GM18505 (cell line): ENCODE measurements at regions not wholly inside any gene's neighbourhood (a gene's known extent, or its start where the extent isn't known, plus 50 kb on each side); places are given as distances from the start of the nearest gene placed in this dataset.

Experiments used
- ATAC-seq: cut with Tn5 transposase; IDR thresholded peaks from one replicate; pipeline ENCODE4 v1.9.1; 2021; ENCODE audit not compliant: unreplicated experiment
- POLR2A ChIP-seq: IDR thresholded peaks from 4 replicates; pipeline ENCODE4 v1.6.1; 2011; ENCODE audit warnings: borderline replicate concordance; ENCODE audit not compliant: insufficient read depth, insufficient read length; ENCODE audit errors: extremely low read depth

DNA sequence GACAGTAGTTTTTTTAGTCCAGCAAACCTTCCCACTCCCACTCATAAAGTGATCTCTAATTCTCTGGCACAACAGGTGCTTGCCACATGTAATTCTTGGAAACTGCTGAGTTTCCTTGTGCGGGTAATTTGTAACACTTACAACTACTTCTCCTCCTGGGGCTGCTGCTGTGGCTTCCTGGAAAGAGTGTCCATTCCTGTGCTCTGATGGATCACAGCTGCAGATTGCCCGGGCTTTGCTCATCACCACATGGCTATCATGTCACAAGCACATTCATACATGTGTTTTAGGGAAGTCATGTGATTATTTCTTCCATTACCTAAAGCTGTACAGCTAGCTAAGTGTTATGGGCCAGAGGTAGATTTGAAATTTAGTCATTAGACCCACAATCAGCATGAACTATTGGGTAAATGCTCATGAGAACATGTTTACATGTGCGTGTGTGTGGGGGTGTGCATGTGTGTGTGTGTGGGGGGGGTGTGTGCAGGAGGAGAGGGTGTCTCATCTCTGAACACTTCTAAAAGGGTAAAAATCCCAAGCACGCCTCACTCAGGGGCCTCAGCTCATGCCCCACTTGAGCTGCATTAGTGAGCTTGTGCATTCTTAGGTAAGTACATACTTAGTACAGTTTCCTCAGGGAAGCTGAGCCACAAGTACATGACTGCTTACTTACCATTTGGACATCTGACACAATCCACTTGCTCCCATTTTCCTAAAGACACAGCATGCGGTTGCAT is 118.1 kb upstream of the CCDC112 start:
- no peak for TF ChIP-seq POLR2A
- no peak for ATAC-seq

DNA sequence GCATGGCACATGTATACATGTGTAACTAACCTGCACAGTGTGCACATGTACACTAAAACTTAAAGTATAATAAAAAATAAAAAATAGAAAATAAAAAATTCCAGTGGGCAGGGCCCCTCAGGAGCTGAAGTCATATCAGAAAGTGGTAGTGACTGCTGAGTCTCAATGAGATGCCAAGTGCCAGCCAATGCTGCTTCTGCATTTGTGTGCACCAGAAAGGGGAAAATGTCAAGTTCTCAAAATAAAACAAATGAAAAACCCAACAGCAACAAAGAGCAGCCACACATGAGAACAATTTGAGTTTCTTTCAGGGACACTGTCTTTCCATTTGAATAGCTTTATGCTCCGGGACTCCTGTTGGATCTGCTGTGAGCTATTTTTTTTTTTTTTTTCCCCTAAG is 117.2 kb upstream of the CCDC112 start:
- no peak for TF ChIP-seq POLR2A
- ATAC-seq, result no peak

DNA sequence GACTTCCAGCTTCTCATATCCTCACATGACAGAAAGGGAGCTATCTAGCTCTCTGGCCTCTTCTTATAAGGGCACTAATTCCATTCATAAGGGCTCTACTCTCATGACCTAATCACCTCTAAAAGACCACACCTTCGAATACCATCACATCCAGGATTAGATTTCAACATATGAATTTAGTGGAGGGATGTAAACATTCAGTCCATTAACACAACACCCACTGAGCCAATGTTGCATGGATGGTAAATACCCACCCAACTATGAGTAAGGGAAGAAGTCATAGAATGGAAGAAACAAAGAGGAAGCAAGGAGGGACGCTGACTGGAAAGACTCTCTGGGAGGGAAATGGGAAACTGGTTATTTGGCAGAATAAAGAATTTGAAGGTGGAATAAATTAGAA is 112.6 kb upstream of the CCDC112 start:
- no peak for TF ChIP-seq POLR2A

DNA sequence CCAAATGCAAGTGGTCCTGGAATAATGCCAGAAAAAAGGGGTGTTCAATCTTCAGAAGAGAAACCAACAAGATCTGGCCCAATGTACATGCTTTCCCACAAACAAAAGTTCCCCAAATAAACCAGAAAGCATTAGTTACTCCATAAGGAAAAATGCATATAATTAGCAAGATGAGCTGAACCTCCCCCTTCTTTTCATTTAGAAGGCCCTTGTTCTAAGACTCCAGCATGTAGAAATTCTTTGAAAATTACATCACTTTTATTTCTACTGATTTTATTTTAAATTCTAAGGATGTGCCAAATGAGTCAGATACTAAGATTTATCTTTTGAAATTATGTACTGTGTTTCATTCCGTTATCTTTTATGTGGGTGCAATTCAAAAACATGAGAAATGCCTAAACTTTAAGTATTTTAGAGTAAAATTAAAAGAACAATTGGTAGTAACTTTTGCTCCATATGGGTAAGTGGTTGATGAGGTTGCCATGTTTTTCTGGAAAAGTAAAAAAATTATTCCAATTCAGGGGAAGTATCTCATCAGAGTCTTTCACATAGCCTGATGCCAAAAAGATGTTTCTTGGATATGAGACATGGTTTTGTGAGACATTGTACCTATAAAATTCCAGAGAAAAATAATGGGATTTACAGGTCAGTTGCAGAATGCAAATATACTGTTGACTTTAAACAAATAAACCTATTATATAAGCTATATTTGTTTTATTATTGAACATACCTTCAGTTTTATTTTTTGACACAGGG is 106.5 kb upstream of the CCDC112 start:
- ATAC-seq, result no peak
- TF ChIP-seq POLR2A, result no peak

More for the DNA sequence above, 112.6 kb upstream of the CCDC112 start:
- no peak for ATAC-seq

DNA sequence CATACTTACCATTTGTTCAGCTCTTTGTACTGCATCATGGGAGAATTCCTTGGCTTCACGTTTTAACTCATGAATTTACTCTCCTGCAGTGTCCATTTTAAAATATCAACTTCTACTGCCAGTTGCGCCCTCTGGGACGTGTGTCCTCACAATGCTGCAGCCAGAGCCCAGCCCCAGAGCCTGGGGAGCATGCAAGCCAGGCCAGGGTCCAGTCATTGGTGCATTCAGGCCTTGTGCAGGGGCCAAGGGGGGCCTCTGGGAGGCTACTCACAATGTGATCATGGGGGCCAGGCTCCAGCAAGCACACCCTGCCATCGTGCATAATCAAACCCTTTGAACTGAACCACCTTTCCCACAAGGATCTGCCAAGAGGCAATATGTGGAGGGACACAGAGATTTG is 105.6 kb upstream of the CCDC112 start:
- no peak for ATAC-seq
- TF ChIP-seq POLR2A, result no peak

DNA sequence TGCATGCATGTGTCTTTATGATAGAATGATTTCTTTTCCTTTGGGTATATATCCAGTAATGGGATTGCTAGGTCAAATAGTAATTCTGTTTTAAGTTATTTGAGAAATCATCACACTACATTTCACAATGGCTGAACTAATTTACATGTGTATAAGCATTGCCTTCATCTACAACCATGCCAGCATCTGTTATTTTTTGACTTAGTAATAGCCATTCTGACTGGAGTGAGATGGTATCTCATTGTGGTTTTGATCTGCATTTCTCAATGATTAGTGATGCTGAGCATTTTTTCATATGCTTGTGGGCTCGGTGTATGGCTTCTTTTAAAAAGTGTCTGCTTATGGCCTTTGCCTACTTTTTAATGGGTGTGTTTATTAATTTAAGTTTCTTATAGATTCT is 102.3 kb upstream of the CCDC112 start:
- TF ChIP-seq POLR2A, result no peak
- no peak for ATAC-seq

DNA sequence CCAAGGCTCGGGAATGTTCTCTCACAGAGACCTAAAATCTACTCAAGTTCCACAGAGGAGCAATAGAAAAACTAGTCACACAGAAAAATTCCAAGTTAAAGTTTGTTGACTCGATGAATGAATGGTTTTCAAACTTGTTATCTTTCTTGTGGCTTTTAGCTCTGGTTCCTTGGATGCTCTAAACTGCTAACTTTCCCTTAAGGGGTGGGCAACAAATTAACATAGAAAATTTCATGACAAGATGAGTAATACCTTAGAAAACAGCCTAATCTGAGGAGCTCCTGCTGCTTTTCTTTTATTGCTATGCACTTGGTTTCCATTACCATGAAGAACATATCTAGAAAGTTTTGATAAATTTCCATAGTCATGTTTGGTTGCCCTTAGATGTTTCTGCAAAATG is 100.2 kb upstream of the CCDC112 start:
- no peak for TF ChIP-seq POLR2A
- ATAC-seq, result no peak

DNA sequence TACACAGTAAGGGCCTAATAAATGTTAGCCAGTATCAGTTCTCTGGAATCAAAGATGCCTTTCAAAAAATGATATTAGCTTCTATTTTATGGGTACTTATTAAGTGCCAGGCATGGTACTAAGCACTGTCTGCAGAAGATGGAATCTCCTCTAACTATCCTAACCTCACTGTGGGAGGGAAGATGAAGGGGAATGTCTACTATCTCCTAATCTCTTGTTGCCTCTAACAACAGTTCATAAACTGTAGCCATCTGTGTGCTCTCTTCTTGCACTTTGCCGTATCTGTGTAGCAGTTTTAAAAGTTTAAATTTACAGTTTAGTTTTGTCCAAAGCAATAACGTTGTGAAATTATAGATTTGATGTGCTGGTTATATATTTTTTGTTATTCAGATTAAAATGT is 99.6 kb upstream of the CCDC112 start:
- no peak for TF ChIP-seq POLR2A

DNA sequence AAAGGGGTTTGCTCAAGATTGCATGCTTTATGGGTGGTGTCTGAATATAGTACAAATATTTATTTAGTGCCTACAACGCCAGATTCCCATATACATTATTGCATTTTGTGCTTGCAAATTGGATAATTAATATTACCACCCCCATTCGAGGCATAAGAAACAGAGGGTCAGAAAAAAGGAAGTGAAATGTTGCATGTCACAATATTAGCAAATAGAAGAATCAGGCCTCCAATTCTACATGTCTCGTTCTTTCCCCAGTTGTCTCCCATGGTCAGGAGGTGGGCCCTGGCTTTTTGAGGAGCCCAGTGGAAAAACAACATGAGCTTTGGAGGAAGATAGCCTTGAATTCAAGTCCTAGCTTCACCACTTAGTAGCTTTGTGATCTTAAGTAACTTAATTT is 98.1 kb upstream of the CCDC112 start:
- TF ChIP-seq POLR2A, result no peak
- ATAC-seq, result no peak

More for the DNA sequence above, 99.6 kb upstream of the CCDC112 start:
- ATAC-seq, result no peak

DNA sequence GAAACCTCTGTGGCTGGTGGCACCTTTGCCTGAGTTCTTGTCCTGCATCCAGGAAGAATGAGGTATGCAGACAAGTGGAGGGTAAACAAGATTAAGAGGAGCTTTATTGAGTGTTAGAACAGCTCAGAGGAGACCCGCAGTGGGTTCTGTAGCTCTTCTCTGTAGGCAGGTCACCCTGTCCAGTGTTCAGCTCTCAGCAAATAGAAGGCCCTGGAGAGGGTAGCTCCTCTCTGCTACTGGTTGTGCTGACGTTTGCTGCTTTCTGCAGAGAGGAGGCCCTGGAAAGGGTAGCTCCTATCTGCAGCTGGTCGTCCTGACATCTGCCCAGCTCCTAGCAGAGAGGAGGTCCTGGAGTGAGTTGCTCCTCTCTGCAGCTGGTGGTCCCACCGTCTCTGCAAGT is 96.8 kb upstream of the CCDC112 start:
- no peak for TF ChIP-seq POLR2A
- ATAC-seq, result no peak

DNA sequence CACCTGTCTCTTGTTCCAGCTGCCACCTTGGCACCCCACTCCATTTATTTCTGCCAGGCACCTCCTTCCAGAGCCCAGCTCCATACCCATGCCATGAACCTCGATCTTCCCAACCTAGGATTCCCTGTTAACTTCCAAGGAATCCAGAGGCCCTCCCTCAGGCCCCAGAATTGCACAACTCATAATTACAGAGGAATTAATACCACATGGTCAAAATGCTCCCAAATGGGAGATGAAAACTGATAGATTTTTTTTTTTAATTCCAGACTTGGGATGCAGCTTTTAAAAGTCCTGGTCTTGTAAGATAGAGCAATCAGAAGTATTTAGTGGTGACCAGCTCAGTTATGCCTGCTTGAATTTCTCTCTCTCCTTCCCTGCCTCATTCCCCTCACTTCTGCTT is 96.2 kb upstream of the CCDC112 start:
- TF ChIP-seq POLR2A, result no peak
- ATAC-seq, result no peak

DNA sequence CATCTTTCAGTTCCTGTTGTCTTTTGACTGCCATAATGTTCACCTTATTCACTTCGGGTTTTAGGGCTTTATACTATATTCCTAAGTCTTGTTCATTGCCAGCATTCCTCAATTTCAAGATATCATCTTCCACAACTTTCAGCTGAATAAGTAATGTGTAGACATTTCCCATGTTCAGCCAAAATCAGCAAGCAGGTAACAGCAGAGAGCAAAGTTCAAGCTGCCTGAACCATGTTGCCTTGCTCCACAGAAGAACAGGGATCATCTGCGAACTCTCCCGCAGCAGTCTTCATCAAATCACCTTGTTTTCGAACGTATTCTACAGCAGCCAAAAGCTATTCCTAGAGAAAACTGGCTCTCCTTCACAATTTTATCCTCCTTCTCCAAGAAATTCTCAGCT is 95.3 kb upstream of the CCDC112 start:
- TF ChIP-seq POLR2A, result no peak
- no peak for ATAC-seq

DNA sequence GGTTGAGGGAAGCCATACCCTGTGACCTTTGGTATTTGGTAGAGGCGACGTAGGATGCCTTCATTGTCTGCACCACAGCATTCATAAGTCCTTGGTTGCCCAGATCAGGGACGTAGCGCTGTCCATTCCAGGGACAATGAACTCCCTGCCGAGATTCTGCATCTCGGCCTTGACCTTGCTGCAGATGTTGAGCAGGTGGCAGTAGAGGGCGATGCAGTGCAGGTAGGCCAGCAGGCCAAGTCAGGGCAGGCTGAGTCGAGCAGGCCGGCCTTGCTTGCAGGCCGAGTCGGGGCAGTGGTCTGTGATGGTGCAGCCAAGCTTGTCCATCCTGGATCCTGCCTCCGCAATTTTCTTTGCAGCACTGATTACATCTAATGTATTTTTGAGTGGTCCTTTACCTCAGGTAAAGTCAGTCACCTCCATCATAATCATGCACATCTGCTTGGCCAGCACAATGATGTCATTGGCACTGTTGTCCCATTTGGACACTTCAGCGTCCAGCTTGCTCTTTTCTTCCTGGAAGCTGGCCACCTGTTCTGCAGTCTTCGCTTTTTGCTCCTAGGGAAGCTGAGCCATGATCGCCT is 93.4 kb upstream of the CCDC112 start:
- no peak for TF ChIP-seq POLR2A
- no peak for ATAC-seq

DNA sequence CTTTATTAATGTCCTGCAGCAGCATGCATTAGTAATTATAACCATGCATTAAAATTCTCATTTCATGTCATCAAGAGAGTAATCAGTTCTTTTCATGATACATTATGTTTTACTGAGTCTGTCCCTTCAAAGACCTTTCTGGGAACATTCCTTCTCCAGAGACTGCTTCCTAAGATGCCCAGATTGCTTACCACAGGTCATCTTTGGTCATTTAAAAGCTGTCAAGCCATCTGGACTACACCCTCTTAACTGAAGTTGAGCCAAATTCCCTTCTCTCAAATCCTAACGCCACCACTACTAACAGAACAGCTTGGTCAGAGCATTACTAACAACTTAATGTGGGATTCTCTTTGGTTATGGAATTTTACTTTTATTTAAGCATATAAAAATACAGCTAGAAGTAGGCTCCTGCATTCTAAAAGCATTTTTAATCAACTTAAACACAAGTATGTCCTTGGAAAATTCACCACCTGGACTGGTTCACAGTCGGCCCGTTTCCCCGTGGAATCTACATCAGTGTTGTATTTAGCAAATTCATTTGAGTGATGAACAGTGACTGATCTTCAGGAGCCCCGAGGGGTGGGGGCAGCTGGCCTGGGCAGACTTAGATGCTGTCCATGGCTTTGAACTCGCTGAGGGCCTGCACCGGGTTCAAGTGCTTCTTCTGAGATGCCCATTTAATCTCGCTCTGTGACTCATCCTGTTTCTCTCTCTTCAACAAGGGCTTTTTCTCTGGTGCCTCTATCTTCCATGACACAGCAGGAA is 92.8 kb upstream of the CCDC112 start:
- TF ChIP-seq POLR2A, result no peak
- ATAC-seq, result no peak

DNA sequence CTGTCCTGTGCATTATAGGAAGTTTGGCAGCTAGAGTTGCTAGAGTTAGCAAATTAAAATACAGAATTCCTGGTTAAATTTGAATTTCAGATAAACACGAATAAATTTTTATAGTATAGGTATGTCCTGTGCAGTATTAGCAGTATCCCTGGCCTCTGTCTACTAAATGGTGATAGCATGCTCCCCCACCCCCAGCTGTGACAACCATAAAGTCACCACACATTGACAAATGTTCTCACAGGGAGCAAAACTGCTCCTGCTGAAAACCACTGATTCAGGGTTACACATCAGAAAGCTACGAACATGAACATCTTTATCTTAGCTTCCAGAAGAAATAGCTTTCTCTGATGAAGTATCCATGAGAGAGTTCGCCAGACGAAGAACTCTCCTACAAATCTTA is 91.8 kb upstream of the CCDC112 start:
- no peak for ATAC-seq
- no peak for TF ChIP-seq POLR2A
